PC-9 (cell line): ENCODE measurements at regions not wholly inside any gene's neighbourhood (a gene's known extent, or its start where the extent isn't known, plus 50 kb on each side); places are given as distances from the start of the nearest gene placed in this dataset.

ENCODE experiments used
- CTCF ChIP-seq: fragments of 200-600 bp; sonication (generic); conservative IDR thresholded peaks from 2 replicates; pipeline ENCODE4 v1.6.1; 2017; ENCODE audit warnings: mixed run types, antibody characterized with exemption, mild to moderate bottlenecking, moderate library complexity
- EZH2 ChIP-seq: fragments of 200-600 bp; sonication (generic); IDR thresholded peaks from 2 replicates; pipeline ENCODE4 v1.8.0; 2017; ENCODE audit warnings: antibody characterized with exemption, low read depth

- TF ChIP-seq CTCF (no peak), EZH2 (no peak)
Measured at GRCh38 chr11:21736404-21736803, 456.5 kb upstream of the ANO5 start.
